SK-N-SH treated with all-trans-retinoic acid at 6 μM for 48 hours (cell line): ENCODE measurements at regions not wholly inside any gene's neighbourhood (a gene's known extent, or its start where the extent isn't known, plus 50 kb on each side); places are given as distances from the start of the nearest gene placed in this dataset.

ENCODE experiments used
- ATAC-seq: fragments of 200-7000 bp; cut with Tn5 transposase; 3 replicates; pipeline ENCODE4 v1.9.1; 2020; ENCODE audit warnings: mild to moderate bottlenecking, moderate library complexity
- ARNTL ChIP-seq: fragments of 450-650 bp; formaldehyde crosslinking; IDR thresholded peaks from 2 replicates; pipeline ENCODE4 v1.5.0; 2020; ENCODE audit warnings: low read depth, mild to moderate bottlenecking, moderate library complexity, borderline replicate concordance
- BACH2 ChIP-seq: fragments of 250-450 bp; sonication (Bioruptor Pico); IDR thresholded peaks from 2 replicates; pipeline ENCODE4 v1.9.0; 2021; ENCODE audit warnings: mild to moderate bottlenecking, borderline replicate concordance
- CREB5 ChIP-seq: fragments of 250-450 bp; sonication (Bioruptor Pico); IDR thresholded peaks from 2 replicates; pipeline ENCODE4 v1.5.1; 2020; ENCODE audit warnings: low read depth, mild to moderate bottlenecking, moderate library complexity
- CSDC2 ChIP-seq: fragments of 250-450 bp; sonication (Bioruptor Pico); IDR thresholded peaks from 2 replicates; pipeline ENCODE4 v1.5.0; 2020; ENCODE audit warnings: mild to moderate bottlenecking, moderate library complexity
- CSRNP3 ChIP-seq: fragments of 250-450 bp; sonication (Bioruptor Pico); IDR thresholded peaks from 2 replicates; pipeline ENCODE4 v1.5.1; 2021; ENCODE audit warnings: mild to moderate bottlenecking, moderate library complexity
- ESRRG ChIP-seq: fragments of 250-450 bp; sonication (Bioruptor Pico); IDR thresholded peaks from 2 replicates; pipeline ENCODE4 v1.6.1; 2021; ENCODE audit warnings: mild to moderate bottlenecking
- GLIS3 ChIP-seq: fragments of 250-450 bp; sonication (Bioruptor Pico); IDR thresholded peaks from 2 replicates; pipeline ENCODE4 v1.5.0; 2020; ENCODE audit warnings: mild to moderate bottlenecking, moderate library complexity
- ISL1 ChIP-seq: fragments of 250-450 bp; sonication (Bioruptor Pico); IDR thresholded peaks from 2 replicates; pipeline ENCODE4 v2.1.2; 2022; ENCODE audit warnings: mild to moderate bottlenecking, moderate library complexity
- OSR1 ChIP-seq: fragments of 250-450 bp; sonication (Bioruptor Pico); IDR thresholded peaks from 2 replicates; pipeline ENCODE4 v1.8.0; 2022; ENCODE audit warnings: moderate library complexity, mild to moderate bottlenecking, inconsistent platforms
- PATZ1 ChIP-seq: fragments of 250-450 bp; sonication (Bioruptor Pico); IDR thresholded peaks from 2 replicates; pipeline ENCODE4 v1.8.0; 2020; ENCODE audit warnings: mild to moderate bottlenecking, moderate library complexity, borderline replicate concordance
- POU6F1 ChIP-seq: fragments of 250-450 bp; sonication (Bioruptor Pico); IDR thresholded peaks from 2 replicates; pipeline ENCODE4 v1.8.0; 2021; ENCODE audit warnings: low read depth, mild to moderate bottlenecking, moderate library complexity, borderline replicate concordance
- PPARA ChIP-seq: fragments of 250-450 bp; sonication (Bioruptor Pico); IDR thresholded peaks from 2 replicates; pipeline ENCODE4 v1.5.0; 2020; ENCODE audit warnings: mild to moderate bottlenecking, borderline replicate concordance
- RARB ChIP-seq: fragments of 250-450 bp; sonication (Bioruptor Pico); IDR thresholded peaks from 2 replicates; pipeline ENCODE4 v1.8.0; 2021; ENCODE audit warnings: mild to moderate bottlenecking, moderate library complexity
- SNAI2 ChIP-seq: fragments of 250-450 bp; sonication (Bioruptor Pico); IDR thresholded peaks from 2 replicates; pipeline ENCODE4 v1.5.0; 2020; ENCODE audit warnings: mild to moderate bottlenecking, moderate library complexity
- TCF4 ChIP-seq: fragments of 250-450 bp; sonication (Bioruptor Pico); IDR thresholded peaks from 2 replicates; pipeline ENCODE4 v1.8.0; 2021; ENCODE audit warnings: mild to moderate bottlenecking, moderate library complexity, borderline replicate concordance
- TSHZ2 ChIP-seq: fragments of 250-450 bp; sonication (Bioruptor Pico); IDR thresholded peaks from 2 replicates; pipeline ENCODE4 v1.5.0; 2020; ENCODE audit warnings: mild to moderate bottlenecking, moderate library complexity
- ZC3H10 ChIP-seq: fragments of 250-450 bp; sonication (Bioruptor Pico); IDR thresholded peaks from 2 replicates; pipeline ENCODE4 v1.5.1; 2021; ENCODE audit warnings: mild to moderate bottlenecking, moderate library complexity
- ZFP3 ChIP-seq: fragments of 250-450 bp; sonication (Bioruptor Pico); IDR thresholded peaks from 2 replicates; pipeline ENCODE4 v1.5.0; 2020; ENCODE audit warnings: mild to moderate bottlenecking, moderate library complexity
- ZFP30 ChIP-seq: fragments of 450-650 bp; formaldehyde crosslinking; IDR thresholded peaks from 2 replicates; pipeline ENCODE4 v1.5.0; 2022; ENCODE audit warnings: mild to moderate bottlenecking, moderate library complexity
- ZNF565 ChIP-seq: fragments of 450-650 bp; formaldehyde crosslinking; conservative IDR thresholded peaks from 2 replicates; pipeline ENCODE4 v1.5.0; 2020; ENCODE audit warnings: low read depth, mild to moderate bottlenecking, moderate library complexity
- ZNF70 ChIP-seq: fragments of 450-650 bp; formaldehyde crosslinking; IDR thresholded peaks from 2 replicates; pipeline ENCODE4 v1.5.0; 2020; ENCODE audit warnings: mild to moderate bottlenecking, moderate library complexity
- ZNF8 ChIP-seq: fragments of 450-650 bp; formaldehyde crosslinking; IDR thresholded peaks from 2 replicates; pipeline ENCODE4 v1.5.0; 2020; ENCODE audit warnings: mild to moderate bottlenecking, moderate library complexity

GRCh38 chr13:53220038-53220437, 191.4 kb downstream of the OLFM4 start (continued):
- TF ChIP-seq CREB5 (CRISPR knock-in tag) (no peak), ESRRG (CRISPR knock-in tag) (no peak), GLIS3 (no peak), BACH2 (no peak), CSRNP3 (CRISPR knock-in tag) (no peak), PPARA (CRISPR knock-in tag) (no peak), ZFP30 (CRISPR knock-in tag) (no peak), ARNTL (CRISPR knock-in tag) (no peak), OSR1 (no peak), ZNF565 (CRISPR knock-in tag) (no peak), ZNF70 (CRISPR knock-in tag) (no peak)

GRCh38 chr13:53237696-53238095, 209.1 kb downstream of the OLFM4 start:
- TF ChIP-seq ZNF8 (no peak), CSDC2 (CRISPR knock-in tag) (no peak), ESRRG (CRISPR knock-in tag) (no peak), ZFP3 (CRISPR knock-in tag) (no peak), TSHZ2 (CRISPR knock-in tag) (no peak), TCF4 (CRISPR knock-in tag) (no peak), ISL1 (no peak), GLIS3 (no peak), RARB (CRISPR knock-in tag) (no peak), BACH2 (no peak), SNAI2 (CRISPR knock-in tag) (no peak), ARNTL (CRISPR knock-in tag) (no peak), CSRNP3 (CRISPR knock-in tag) (no peak), PATZ1 (no peak), ZNF565 (CRISPR knock-in tag) (no peak), POU6F1 (CRISPR knock-in tag) (no peak), OSR1 (no peak), ZNF70 (CRISPR knock-in tag) (no peak), PPARA (CRISPR knock-in tag) (no peak), ZC3H10 (CRISPR knock-in tag) (no peak)
- ATAC-seq: no peak
